Endothelial cell of umbilical vein (primary cell): ENCODE measurements at regions not wholly inside any gene's neighbourhood (a gene's known extent, or its start where the extent isn't known, plus 50 kb on each side); places are given as distances from the start of the nearest gene placed in this dataset.
"Not testable (repeated sequence)": the region's sequence is repeated elsewhere in the genome, so short reads cannot be mapped to it uniquely, and the experiment has no call there.

ENCODE experiments used
- BruUV-seq: library from RNA; stranded (reverse); fragments of 400-500 nt; replicated peaks from 2 replicates; lab custom pipeline; 2021; lab: Mats Ljungman, UMichigan
- CTCF ChIA-PET: fragments of 300-600, 350-600 bp; sonication (Branson Sonifier 250); formaldehyde crosslinking; loops from one replicate; lab custom pipeline; 2021; ENCODE audit warnings: antibody characterized with exemption, inconsistent platforms; lab: Charles Lee
- POLR2A ChIA-PET: fragments of 300-600, 350-600 bp; sonication (Branson Sonifier 250); formaldehyde crosslinking; loops from one replicate; lab custom pipeline; 2021; ENCODE audit warnings: antibody characterized with exemption, inconsistent platforms; lab: Charles Lee
- DNase-seq: peaks from one replicate; pipeline ENCODE4 v3.0.0-alpha.2; 2011; ENCODE audit warnings: low read depth, low spot score
- FAIRE-seq: peaks from 2 replicates; lab custom pipeline; 2011; peaks lifted over from hg19 to GRCh38; lab: Jason Lieb, UNC
- H2AFZ ChIP-seq: 2 replicates; pipeline ENCODE4 v1.6.0; 2012; ENCODE audit warnings: low read depth, low read length, control low read depth, inconsistent platforms
- H3K27ac ChIP-seq: 2 replicates; pipeline ENCODE4 v1.5.1; 2011; ENCODE audit warnings: low read depth, mild to moderate bottlenecking, control low read depth, low read length, moderate library complexity; ENCODE audit not compliant: insufficient read depth
- H3K27me3 ChIP-seq, 2 experiments: 2 replicates each; pipeline versions ENCODE4 v1.6.0 to v1.6.1; 2011; ENCODE audit warnings: low read length in 2 of 2, mixed read lengths in 1 of 2; ENCODE audit not compliant: control insufficient read depth in 2 of 2, insufficient read depth in 2 of 2
- H3K36me3 ChIP-seq, 2 experiments: 2 replicates in 1 of 2; 3 replicates in 1 of 2; pipeline ENCODE4 v1.5.1; 2011; ENCODE audit warnings: low read length in 2 of 2, mild to moderate bottlenecking in 1 of 2, moderate library complexity in 1 of 2; ENCODE audit not compliant: control insufficient read depth in 2 of 2, insufficient read depth in 2 of 2; ENCODE audit errors: extremely low read depth in 1 of 2
- H3K4me1 ChIP-seq: 3 replicates; pipeline ENCODE4 v1.5.1; 2011; ENCODE audit warnings: mild to moderate bottlenecking, low read length; ENCODE audit not compliant: control insufficient read depth, insufficient read depth; ENCODE audit errors: extremely low read depth
- H3K4me2 ChIP-seq: 2 replicates; pipeline ENCODE4 v1.6.1; 2011; ENCODE audit warnings: low read length, control low read depth, mixed read lengths; ENCODE audit not compliant: insufficient read depth
- H3K4me3 ChIP-seq, 3 experiments: fragments of 200-600 bp in 1 of 3; sonication (generic), shearing (Covaris generic) in 1 of 3; replicated peaks in 1 of 3; 2 replicates each; pipeline ENCODE4 v1.5.1; 2011 to 2016; ENCODE audit warnings: control low read depth in 3 of 3, low read length in 3 of 3, mild to moderate bottlenecking in 2 of 3, inconsistent platforms in 1 of 3, low read depth in 1 of 3, moderate library complexity in 1 of 3; ENCODE audit not compliant: insufficient read depth in 1 of 3
- H3K79me2 ChIP-seq: 2 replicates; pipeline ENCODE4 v1.6.0; 2012; ENCODE audit warnings: low read length, inconsistent platforms; ENCODE audit not compliant: control insufficient read depth, insufficient read depth
- H3K9ac ChIP-seq: replicated peaks from 2 replicates; pipeline ENCODE3; 2011; ENCODE audit warnings: low read length, control low read depth; ENCODE audit not compliant: insufficient read depth; ENCODE audit errors: extremely low read depth
- H3K9me1 ChIP-seq: replicated peaks from 3 replicates; pipeline ENCODE4 v1.6.0; 2011; ENCODE audit warnings: mild to moderate bottlenecking, low read length; ENCODE audit not compliant: control insufficient read depth, insufficient read depth; ENCODE audit errors: extremely low read depth
- H3K9me3 ChIP-seq: replicated peaks from 2 replicates; pipeline ENCODE4 v1.5.1; 2012; ENCODE audit warnings: low read length, inconsistent platforms; ENCODE audit not compliant: control insufficient read depth, insufficient read depth
- H4K20me1 ChIP-seq: replicated peaks from 2 replicates; pipeline ENCODE3; 2011; ENCODE audit warnings: mild to moderate bottlenecking, low read length; ENCODE audit not compliant: control insufficient read depth, insufficient read depth; ENCODE audit errors: extremely low read depth
- GATA2 ChIP-seq: IDR thresholded peaks from 2 replicates; pipeline ENCODE4 v1.7.0; 2011; ENCODE audit warnings: low read depth, mild to moderate bottlenecking, moderate library complexity, mixed read lengths, low read length; ENCODE audit not compliant: insufficient read length, insufficient read depth
- JUN ChIP-seq: IDR thresholded peaks from 2 replicates; pipeline ENCODE4 v1.6.1; 2011; ENCODE audit warnings: borderline replicate concordance, low read depth; ENCODE audit not compliant: insufficient read length, insufficient read depth
- MYC ChIP-seq: IDR thresholded peaks from one replicate; pipeline ENCODE4 v1.6.1; 2011; ENCODE audit warnings: mild to moderate bottlenecking, low read depth, low read length
- POLR2AphosphoS5 ChIP-seq: IDR thresholded peaks from 2 replicates; pipeline ENCODE4 v1.6.1; 2012; ENCODE audit warnings: low read depth, mild to moderate bottlenecking, control low read depth, low read length, moderate library complexity; ENCODE audit not compliant: insufficient read depth
- dilution Hi-C: fragments of 300-500 bp; cut with MboI; formaldehyde crosslinking; loops from one replicate; pipeline ENCODE4 v1.15.0; 2019; ENCODE audit warnings: low sequenced_read_pairs; ENCODE audit not compliant: extremely low pct_ligation_motif_present
- intact Hi-C: fragments of 100-400 bp; cut with micrococcal nuclease; formaldehyde crosslinking; loops from one replicate; pipeline ENCODE4 v1.10.0; 2022
- TF ChIP-seq, protein P1 (sequence below), 2 donors: IDR thresholded peaks; 1 replicate in 1 of 2; 2 replicates in 1 of 2; pipeline ENCODE4 v1.5.1; 2011; ENCODE audit warnings: low read length in 2 of 2, mild to moderate bottlenecking in 2 of 2, moderate library complexity in 2 of 2, control low read depth in 1 of 2, inconsistent platforms in 1 of 2, low read depth in 1 of 2; ENCODE audit not compliant: insufficient read depth in 1 of 2; ENCODE audit errors: extremely low read depth in 1 of 2

GRCh38 chr5:172533058-172533398 is 78.7 kb upstream of the SH3PXD2B start:
- no peaks in the 10 kb centered on the region for H3K9me1 ChIP-seq
- no peak for TF ChIP-seq JUN
- no peak overlapping the region for H3K4me3 ChIP-seq
- FAIRE-seq (no peak), DNase-seq (no peak)
- H3K27me3 ChIP-seq: peaks cover 0 to 4% of the 10 kb centered on the region in 2 experiments
- no peak overlapping the region for H3K9ac ChIP-seq
- H3K4me1 ChIP-seq: no peaks in the 10 kb centered on the region
- no peaks in the 10 kb centered on the region for H4K20me1 ChIP-seq
- CTCF ChIA-PET: no interaction called here
- no peak overlapping the region for H3K4me2 ChIP-seq
- H3K9me3 ChIP-seq: no peaks in the 10 kb centered on the region
- H3K27ac ChIP-seq: no peak overlapping the region
- POLR2A ChIA-PET: no interaction called here
- no peak overlapping the region for H2AFZ ChIP-seq
- dilution Hi-C loops (no loop called here), intact Hi-C loops (no loop called here)
- BruUV-seq: no TSS peak
- H3K36me3 ChIP-seq: no peaks in the 10 kb centered on the region
- H3K79me2 ChIP-seq: no peaks in the 10 kb centered on the region

DNA sequence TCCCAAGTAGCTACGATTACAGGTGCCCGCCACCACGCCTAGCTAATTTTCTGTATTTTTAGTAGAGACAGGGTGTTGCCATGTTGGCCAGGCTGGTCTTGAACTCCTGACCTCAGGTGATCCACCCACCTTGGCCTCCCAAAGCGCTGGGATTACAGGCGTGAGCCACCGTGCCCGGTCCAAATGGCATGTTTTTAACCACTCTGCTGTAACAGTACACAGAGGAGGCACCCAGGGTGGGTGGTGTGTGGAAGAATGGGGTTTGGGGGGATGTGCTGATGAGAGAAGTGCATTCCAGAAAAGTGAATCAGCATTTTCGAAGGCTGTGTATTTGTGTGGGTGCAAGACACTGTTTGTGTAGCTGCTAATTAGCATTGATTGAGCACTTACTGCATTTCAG is 78.1 kb upstream of the SH3PXD2B start:
- H3K27me3 ChIP-seq, intact Hi-C loops, H3K4me3 ChIP-seq, H3K9ac ChIP-seq, H3K9me3 ChIP-seq, H3K4me1 ChIP-seq, POLR2A ChIA-PET, H3K4me2 ChIP-seq, DNase-seq, H3K36me3 ChIP-seq, CTCF ChIA-PET, H3K27ac ChIP-seq, H3K9me1 ChIP-seq, H3K79me2 ChIP-seq, H2AFZ ChIP-seq, H4K20me1 ChIP-seq, BruUV-seq, dilution Hi-C loops, FAIRE-seq: not testable (repeated sequence)

DNA sequence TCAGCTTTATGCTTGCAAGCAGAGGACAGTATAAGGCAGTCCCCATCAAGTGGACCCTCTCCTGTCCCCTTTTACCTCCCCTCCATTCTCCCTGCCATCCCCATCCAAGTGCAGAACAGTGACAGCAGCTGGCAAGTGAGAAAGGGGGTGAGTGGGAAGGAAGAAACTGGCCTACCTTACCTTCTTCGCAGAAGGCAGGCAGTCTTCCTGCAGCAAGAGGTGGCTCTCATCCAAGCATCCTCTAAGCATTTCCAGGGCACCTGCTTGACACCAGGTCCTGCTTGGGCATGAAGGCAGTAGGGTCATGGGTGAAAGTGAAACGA is 77.3 kb upstream of the SH3PXD2B start:
- FAIRE-seq (no peak), DNase-seq (no peak)
- Histone ChIP-seq H3K9ac (no peak overlapping the region), H3K4me1 (no peaks in the 10 kb centered on the region), H3K27ac (no peak overlapping the region), H3K27me3 (peaks cover 0 to 6% of the 10 kb centered on the region in 2 experiments), H3K79me2 (no peaks in the 10 kb centered on the region), H3K36me3 (no peaks in the 10 kb centered on the region), H3K4me2 (no peak overlapping the region), H2AFZ (no peak overlapping the region), H3K9me3 (no peaks in the 10 kb centered on the region), H3K4me3 (no peak overlapping the region), H3K9me1 (no peaks in the 10 kb centered on the region), H4K20me1 (no peaks in the 10 kb centered on the region)
- ChIA-PET POLR2A (no interaction called here), CTCF (no interaction called here)
- dilution Hi-C loops (no loop called here), intact Hi-C loops (no loop called here)
- BruUV-seq: no TSS peak
- TF ChIP-seq MYC (no peak), GATA2 (no peak), POLR2AphosphoS5 (no peak)
- TF ChIP-seq, protein P1, sequence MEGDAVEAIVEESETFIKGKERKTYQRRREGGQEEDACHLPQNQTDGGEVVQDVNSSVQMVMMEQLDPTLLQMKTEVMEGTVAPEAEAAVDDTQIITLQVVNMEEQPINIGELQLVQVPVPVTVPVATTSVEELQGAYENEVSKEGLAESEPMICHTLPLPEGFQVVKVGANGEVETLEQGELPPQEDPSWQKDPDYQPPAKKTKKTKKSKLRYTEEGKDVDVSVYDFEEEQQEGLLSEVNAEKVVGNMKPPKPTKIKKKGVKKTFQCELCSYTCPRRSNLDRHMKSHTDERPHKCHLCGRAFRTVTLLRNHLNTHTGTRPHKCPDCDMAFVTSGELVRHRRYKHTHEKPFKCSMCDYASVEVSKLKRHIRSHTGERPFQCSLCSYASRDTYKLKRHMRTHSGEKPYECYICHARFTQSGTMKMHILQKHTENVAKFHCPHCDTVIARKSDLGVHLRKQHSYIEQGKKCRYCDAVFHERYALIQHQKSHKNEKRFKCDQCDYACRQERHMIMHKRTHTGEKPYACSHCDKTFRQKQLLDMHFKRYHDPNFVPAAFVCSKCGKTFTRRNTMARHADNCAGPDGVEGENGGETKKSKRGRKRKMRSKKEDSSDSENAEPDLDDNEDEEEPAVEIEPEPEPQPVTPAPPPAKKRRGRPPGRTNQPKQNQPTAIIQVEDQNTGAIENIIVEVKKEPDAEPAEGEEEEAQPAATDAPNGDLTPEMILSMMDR (IDR thresholded peaks at IDR 0.05; ENCODE audit: extremely low read depth in 1 of 2, insufficient read depth in 1 of 2, low read depth in 1 of 2, low read length in 2 of 2): no peak
